ENCODE measurements at regions not wholly inside any gene's neighbourhood (a gene's known extent, or its start where the extent isn't known, plus 50 kb on each side); places are given as distances from the start of the nearest gene placed in this dataset.
"Not testable (repeated sequence)": the region's sequence is repeated elsewhere in the genome, so short reads cannot be mapped to it uniquely, and the experiment has no call there.

DNA sequence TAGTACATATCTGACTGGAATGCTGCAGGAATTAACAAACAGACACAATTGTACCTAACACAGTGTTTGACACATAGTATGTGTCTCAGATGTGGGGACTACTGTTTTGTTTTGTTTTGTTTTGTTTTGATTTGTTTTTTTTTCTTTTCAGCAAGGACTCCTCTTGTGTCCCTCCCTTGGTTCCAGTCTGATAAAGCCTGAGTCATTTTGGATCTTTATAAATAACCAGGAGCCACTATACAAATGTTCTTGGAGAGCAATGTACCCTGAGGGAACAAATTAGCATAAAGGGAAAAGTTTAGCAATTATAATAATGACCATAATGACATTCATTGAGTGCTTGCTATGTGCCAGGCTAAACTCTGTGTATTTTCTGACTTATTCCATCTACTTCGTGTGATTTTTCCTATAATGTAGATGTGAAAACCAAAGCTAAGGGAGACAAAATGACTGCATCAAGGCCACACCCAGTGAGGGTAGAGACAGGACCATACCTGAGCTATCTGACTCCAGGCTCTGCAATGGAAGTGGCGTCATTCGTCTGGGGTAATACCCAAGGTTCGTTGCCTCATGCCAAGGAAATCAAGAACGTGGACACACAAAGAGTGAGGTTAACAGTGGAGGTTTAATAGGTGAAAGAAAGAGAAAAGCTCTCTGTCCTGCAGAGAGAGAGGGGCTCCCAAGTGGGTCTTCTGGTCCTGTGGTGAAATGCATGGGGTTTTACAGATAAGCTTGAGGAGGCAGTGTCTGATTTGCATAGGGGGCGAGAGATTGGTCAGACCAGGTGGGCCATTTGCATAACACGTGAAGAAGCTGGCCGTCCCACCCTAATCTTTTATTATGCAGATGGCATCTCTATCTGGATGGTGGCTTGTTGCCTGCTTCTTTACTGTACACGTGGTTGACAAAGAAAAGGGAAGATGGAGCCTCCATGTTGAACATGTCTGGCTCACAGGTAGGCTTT, 285.5 kb upstream of the SFSWAP start:
- no peak for DNase-seq

GRCh38 chr12:131428091-131428685, 282.7 kb upstream of the SFSWAP start:
- no peak for DNase-seq

DNA sequence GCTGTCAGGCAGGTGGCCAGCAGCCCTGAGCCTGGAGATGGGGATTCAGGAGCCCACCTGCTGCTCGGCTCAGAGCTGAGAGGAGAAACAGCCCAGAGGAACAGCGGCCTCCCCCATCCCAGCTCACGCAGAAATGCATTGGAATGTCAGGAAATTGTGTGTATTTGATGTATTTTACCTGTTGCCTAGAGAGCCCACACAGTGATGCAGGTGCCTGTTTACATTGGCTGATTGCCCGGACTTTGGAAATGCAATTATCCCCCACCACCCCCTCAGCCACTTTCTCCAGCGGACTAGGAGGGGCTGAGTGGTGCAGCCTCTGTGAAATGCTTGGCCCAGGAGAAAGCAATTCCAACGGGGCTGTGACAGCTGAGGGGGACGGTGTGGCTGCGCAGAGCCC, 281.7 kb upstream of the SFSWAP start:
- not testable (repeated sequence) for DNase-seq

DNA sequence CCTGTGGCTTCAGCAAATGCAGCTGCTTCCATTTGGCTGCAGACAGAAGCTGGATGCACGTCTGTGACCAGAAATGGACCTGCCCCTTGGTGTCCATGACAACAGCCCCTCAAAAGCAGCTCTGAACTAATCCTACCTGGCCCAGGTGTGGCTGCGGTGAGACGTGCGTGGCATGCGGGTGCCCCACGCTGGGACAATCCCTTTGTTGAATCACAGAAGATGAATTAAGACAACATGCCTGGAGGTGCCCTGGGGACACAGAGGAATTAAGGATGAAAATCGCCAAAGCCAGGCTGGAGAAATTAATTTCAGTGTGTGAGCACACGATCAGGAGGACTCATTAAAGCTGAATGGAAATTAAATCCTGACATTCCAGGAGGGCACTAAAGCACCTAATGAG, 281.2 kb upstream of the SFSWAP start:
- DNase-seq = not testable (repeated sequence)

- DNase-seq = no peak
Observed at GRCh38 chr12:131430158-131430742, 280.6 kb upstream of the SFSWAP start.

DNA sequence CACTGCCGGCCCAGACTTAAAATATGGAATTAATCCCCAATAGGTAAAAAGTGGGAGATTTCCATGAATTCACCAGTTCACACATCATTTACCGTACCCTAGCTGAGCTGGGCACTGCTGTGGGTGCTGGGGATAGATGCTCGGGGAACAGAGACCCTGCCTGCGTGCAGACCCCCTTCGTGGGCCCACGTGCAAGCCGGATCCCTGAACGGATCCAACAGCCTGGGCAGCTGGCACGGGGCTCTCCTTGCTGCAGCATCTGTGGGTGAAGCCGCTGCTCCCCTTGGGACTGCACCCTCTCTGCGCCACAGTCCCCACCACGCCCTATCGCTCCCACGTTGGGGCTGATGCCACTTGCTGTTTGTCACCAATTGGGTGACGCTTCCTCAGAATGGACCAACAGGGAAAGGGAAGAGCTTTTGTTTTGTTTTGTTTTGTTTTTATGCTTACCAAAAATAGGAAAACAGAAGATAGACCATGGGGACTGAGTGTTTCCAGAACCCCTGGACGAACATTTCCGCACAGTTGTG, 279.7 kb upstream of the SFSWAP start:
- not testable (repeated sequence) for DNase-seq

GRCh38 chr12:131432532-131433260, 278.2 kb upstream of the SFSWAP start:
- no peak for DNase-seq

- no peak for DNase-seq
Observed at GRCh38 chr12:131434208-131435125, 276.4 kb upstream of the SFSWAP start.

DNA sequence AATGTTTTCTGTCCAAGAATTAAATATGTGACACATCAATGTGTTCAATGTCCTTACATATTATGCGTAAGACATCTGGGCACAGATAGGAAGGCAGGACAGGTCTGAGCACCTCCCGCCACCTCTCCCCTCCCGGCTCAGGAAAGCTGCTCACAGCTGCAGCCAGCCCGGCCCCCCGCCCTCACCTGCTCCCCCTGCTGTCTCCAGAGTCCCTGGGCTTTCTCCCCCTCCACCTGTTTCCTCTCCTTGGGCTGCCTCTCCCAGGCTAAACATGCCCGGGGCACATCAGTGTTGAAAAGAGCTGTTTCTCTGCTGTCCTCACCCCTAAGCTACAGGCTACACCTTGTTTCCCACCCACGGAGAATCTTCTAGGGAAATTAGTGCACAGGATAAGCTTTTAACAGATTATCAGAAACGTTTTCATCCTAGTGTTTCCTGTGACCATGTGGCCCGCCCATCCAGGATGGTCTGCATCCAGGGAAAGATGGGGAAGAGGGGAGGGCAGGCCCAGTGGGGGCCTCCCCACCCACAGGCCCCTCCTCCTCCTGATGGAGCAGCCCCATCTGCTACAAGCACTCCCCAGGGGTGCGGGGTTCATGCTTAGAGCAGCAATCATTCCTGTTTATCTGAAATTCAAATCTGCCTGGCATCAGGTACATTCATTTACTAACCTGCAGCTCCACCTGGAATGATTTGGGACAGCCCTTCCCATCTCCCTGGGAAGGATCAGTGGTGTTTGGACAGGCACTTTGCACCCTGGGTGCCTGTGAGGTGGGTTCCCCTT, 273.8 kb upstream of the SFSWAP start:
- DNase-seq = no peak

DNA sequence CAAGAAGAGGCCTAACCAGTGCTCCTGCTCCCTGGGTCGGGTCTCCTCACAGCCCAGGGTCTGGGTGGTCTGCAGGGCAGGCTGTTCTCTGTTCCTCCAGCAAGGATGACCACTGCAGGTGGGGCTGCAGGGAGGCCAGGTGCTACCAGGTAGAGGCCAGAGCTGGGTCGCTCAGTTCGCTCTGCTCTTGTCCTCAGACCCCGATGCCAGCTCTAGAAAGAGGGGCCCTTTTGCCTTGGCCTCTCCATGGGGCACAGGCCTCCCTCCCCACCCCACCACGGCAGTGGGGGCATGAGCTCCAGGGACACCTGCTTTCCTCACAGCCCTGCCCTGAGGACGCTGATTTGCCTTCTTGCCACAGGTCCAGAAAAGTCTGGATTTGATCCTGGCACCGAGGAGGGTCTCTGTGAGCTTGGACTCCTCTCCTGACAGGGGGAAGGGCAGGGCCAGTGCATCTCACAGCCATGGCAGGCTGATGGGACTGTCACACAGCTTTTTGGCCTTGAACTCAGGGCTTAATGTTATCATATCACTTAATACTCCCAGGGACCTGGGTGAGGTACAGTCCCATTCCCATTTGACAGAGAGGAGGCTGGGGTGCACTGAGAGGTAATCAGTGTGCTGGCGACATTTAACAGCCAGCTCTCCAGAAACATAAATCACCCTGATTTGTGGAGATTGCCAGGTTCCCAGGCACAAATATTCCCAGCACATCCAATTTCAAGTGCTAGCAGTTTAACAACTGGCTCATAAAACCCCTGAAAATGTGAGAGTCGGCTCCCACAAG, 273.0 kb upstream of the SFSWAP start:
- no peak for DNase-seq

DNA sequence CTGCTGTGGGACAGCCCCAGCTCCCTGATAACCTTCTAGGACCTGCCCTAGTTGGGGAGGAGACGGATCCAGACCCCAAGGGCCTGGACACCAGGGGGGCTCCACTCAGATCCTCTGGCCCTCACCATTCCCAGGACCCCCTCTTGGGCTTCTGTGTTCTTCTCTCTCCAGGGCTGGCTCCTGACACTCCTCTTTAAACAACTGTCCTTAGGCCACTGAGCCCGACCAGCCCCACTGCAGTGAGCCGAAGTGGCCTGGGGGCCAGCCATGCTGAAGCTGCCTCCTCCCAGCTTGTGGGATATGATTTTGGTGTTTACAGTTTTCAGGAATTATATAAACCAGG, 272.4 kb upstream of the SFSWAP start:
- not testable (repeated sequence) for DNase-seq

- DNase-seq = no peak
Observed at GRCh38 chr12:131438881-131439280, 272.0 kb upstream of the SFSWAP start.

GRCh38 chr12:131439752-131440151, 271.1 kb upstream of the SFSWAP start:
- DNase-seq = not testable (repeated sequence)

GRCh38 chr12:131440209-131441059, 270.5 kb upstream of the SFSWAP start:
- not testable (repeated sequence) for DNase-seq

DNA sequence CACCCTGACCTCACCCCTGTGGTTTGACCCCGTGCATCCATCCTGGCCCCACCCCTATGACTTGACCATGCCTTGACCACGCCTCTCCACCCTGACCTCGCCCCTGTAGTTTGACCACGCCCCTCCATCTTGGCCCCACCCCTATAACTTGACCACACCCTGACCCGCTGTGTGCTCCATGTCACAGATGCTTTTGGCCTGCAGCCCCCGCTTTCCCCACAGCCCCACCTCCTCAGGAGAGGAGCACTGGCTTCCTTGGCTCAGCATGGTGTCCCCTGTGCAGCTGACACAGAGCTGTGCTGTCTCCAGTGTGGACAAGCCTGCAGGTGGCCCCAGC, 269.9 kb upstream of the SFSWAP start:
- no peak for DNase-seq

DNA sequence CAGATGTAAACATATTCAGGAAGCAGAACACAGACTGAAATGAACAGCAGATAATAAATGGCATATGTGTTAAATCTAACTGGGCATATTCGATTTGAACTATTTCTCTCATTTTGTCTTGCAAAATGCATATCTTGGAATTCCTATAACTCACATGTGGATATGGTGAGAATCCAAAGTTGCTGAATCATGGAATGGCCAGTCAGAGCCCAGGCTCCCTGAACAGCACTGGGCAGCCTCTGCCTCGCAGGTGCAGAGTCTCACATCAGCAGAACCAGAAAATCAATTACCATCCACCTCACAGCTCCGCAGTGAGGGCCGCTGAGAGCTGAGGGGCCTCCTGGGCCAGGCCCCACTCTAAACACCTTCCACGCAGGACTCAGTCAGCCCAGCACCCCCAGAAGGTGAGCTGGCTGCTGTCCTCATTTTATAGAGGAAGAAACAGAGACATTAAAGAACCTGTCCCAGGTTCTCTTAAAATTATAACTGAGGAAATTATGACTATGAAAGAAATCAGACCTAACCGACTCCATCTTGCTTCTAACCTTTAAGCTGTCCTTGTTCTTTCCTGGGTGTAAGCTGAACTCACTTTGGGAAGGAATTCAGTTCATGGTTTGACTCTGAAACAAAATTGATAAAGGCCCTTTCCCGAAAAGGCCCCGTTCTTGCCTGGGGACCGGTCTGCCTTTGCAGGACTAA, 269.1 kb upstream of the SFSWAP start:
- DNase-seq = no peak

GRCh38 chr12:131442337-131442918, 268.5 kb upstream of the SFSWAP start:
- DNase-seq = no peak

Data from Kasumi-1 (cell line).